Natural killer cell (primary cell): ENCODE measurements at regions not wholly inside any gene's neighbourhood (a gene's known extent, or its start where the extent isn't known, plus 50 kb on each side); places are given as distances from the start of the nearest gene placed in this dataset.

ENCODE experiments used
- ATAC-seq, 3 donors: fragments of 150-1000 bp in 2 of 3; fragments of 200-7000 bp in 1 of 3; cut with Tn5 transposase; 1 replicate in 1 of 3; 2 replicates in 2 of 3; pipeline ENCODE4 v1.10.0; 2021; ENCODE audit warnings: mild to moderate bottlenecking in 2 of 3, moderate library complexity in 2 of 3
- DNase-seq, 2 donors: peaks; one replicate each; pipeline versions ENCODE4 v3.0.0 to v3.0.0-alpha.2; 2013 to 2021; ENCODE audit warnings: mixed read lengths in 1 of 2
- H3K27ac ChIP-seq: one replicate; pipeline ENCODE4 v1.5.1; 2013; ENCODE audit warnings: mild to moderate bottlenecking, low read length
- H3K27me3 ChIP-seq: one replicate; pipeline ENCODE4 v1.6.1; 2013; ENCODE audit warnings: low read length; ENCODE audit not compliant: control insufficient read depth, insufficient read depth
- H3K36me3 ChIP-seq: one replicate; pipeline ENCODE4 v1.6.1; 2013; ENCODE audit warnings: low read length; ENCODE audit not compliant: control insufficient read depth, insufficient read depth
- H3K4me1 ChIP-seq: one replicate; pipeline ENCODE4 v1.6.1; 2013; ENCODE audit warnings: low read length; ENCODE audit not compliant: control insufficient read depth, insufficient read depth
- H3K4me3 ChIP-seq: one replicate; pipeline ENCODE4 v1.5.1; 2013; ENCODE audit warnings: low read length
- H3K9me3 ChIP-seq: one replicate; pipeline ENCODE4 v1.6.1; 2013; ENCODE audit warnings: low read length; ENCODE audit not compliant: control insufficient read depth, insufficient read depth
- H3K27ac Mint-ChIP-seq, 2 donors: one replicate each; pipeline ENCODE4 v1.8.0; 2022; ENCODE audit warnings: mild to moderate bottlenecking in 2 of 2, mixed read lengths in 2 of 2, moderate library complexity in 1 of 2
- H3K27me3 Mint-ChIP-seq, 2 donors: one replicate each; pipeline ENCODE4 v1.8.0; 2022; ENCODE audit warnings: low read depth in 2 of 2, mixed read lengths in 2 of 2
- H3K36me3 Mint-ChIP-seq: one replicate; pipeline ENCODE4 v1.8.0; 2022; ENCODE audit warnings: mixed read lengths
- H3K4me1 Mint-ChIP-seq, 2 donors: one replicate each; pipeline ENCODE4 v1.8.0; 2022; ENCODE audit warnings: mixed read lengths in 2 of 2
- H3K4me3 Mint-ChIP-seq: one replicate; pipeline ENCODE4 v1.8.0; 2022; ENCODE audit warnings: mild to moderate bottlenecking, moderate library complexity, mixed read lengths
- H3K9me3 Mint-ChIP-seq, 2 donors: one replicate each; pipeline ENCODE4 v1.8.0; 2022; ENCODE audit warnings: mixed read lengths in 2 of 2
- WGBS: methylation state at CpG from one replicate; pipeline ENCODE4 v1.1.7; 2013; ENCODE audit warnings: missing lambda C conversion rate; ENCODE audit not compliant: insufficient coverage; 5-methylcytosine and 5-hydroxymethylcytosine counted together
- intact Hi-C: fragments of 100-400 bp; cut with micrococcal nuclease; formaldehyde crosslinking; loops from one replicate; pipeline ENCODE4 v1.14.2; 2022
- TF ChIP-seq, protein P1 (sequence below): fragments of 200-600 bp; IDR thresholded peaks from one replicate; pipeline ENCODE4 v1.8.0; 2022; ENCODE audit warnings: antibody characterized with exemption

DNA sequence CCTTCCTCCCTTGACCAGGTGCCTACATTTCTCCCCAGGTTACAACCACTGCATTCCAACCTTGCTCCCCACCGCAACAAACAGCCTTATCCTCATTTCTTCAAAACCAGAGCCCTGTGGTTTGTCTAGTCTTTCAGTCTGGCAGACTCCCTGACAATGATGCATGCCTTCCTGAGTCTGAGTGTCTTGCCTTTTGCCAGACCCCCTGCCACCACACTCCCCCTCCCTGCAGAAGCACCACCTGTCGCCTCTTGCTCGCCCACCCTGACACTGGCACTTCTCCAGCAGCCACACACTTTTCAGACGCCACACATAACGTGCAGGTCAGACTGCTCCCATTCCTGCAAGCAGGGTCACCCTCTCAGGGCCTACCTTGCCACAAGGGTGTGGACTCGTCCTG lies 349.2 kb upstream of the NOCT start:
- intact Hi-C loops = no loop called here
- H3K27me3 Mint-ChIP-seq = no peaks in the 10 kb centered on the region
- TF ChIP-seq, protein P1, sequence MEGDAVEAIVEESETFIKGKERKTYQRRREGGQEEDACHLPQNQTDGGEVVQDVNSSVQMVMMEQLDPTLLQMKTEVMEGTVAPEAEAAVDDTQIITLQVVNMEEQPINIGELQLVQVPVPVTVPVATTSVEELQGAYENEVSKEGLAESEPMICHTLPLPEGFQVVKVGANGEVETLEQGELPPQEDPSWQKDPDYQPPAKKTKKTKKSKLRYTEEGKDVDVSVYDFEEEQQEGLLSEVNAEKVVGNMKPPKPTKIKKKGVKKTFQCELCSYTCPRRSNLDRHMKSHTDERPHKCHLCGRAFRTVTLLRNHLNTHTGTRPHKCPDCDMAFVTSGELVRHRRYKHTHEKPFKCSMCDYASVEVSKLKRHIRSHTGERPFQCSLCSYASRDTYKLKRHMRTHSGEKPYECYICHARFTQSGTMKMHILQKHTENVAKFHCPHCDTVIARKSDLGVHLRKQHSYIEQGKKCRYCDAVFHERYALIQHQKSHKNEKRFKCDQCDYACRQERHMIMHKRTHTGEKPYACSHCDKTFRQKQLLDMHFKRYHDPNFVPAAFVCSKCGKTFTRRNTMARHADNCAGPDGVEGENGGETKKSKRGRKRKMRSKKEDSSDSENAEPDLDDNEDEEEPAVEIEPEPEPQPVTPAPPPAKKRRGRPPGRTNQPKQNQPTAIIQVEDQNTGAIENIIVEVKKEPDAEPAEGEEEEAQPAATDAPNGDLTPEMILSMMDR = no peak

DNA sequence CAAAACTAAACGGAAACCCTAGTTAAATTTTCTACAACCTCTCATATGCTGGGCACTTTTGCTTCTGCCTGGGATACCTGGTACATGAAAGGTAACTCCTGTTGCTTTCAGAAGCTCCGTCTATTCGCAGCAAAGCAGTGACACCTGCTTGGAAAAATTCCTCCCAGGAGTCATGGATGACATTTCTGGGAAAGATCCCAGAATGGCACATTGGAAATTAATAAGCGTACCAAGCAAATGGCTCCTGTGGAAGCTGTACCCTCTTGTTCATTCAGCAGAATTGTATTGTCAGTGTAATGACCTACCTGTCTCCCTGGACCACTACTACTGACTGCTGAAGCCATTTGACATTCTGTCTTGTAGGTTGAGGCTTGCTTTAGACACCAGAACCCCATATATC lies 349.7 kb upstream of the NOCT start:
- no peaks in the 10 kb centered on the region for H3K9me3 ChIP-seq
- TF ChIP-seq, protein P1 = no peak
- DNase-seq = no peak
- H3K4me3 ChIP-seq = no peak overlapping the region
- no peaks in the 10 kb centered on the region for H3K36me3 ChIP-seq
- no peak overlapping the region for H3K27ac Mint-ChIP-seq
- H3K4me1 ChIP-seq = no peaks in the 10 kb centered on the region
- no peak overlapping the region for H3K4me3 Mint-ChIP-seq
- intact Hi-C loops = no loop called here
- no peaks in the 10 kb centered on the region for H3K27me3 ChIP-seq
- H3K36me3 Mint-ChIP-seq = no peaks in the 10 kb centered on the region
- ATAC-seq = no peak
- H3K27ac ChIP-seq = no peak overlapping the region
- H3K4me1 Mint-ChIP-seq = no peaks in the 10 kb centered on the region
- no peaks in the 10 kb centered on the region for H3K27me3 Mint-ChIP-seq
- H3K9me3 Mint-ChIP-seq = peaks cover 0 to 1% of the 10 kb centered on the region in 2 donors
- 92% methylated on average over 4 of the region's 4 CpGs for WGBS

More for the DNA sequence above, 349.2 kb upstream of the NOCT start:
- no peak for DNase-seq
- Mint-ChIP-seq H3K9me3 (peaks cover 0 to 4% of the 10 kb centered on the region in 2 donors), H3K36me3 (no peaks in the 10 kb centered on the region), H3K4me1 (no peaks in the 10 kb centered on the region), H3K27ac (no peak overlapping the region), H3K4me3 (no peak overlapping the region)
- no peak overlapping the region for H3K4me3 ChIP-seq
- no peaks in the 10 kb centered on the region for H3K9me3 ChIP-seq
- H3K4me1 ChIP-seq = no peaks in the 10 kb centered on the region
- no peak overlapping the region for H3K27ac ChIP-seq
- WGBS = 58% methylated on average over 6 of the region's 6 CpGs
- no peaks in the 10 kb centered on the region for H3K27me3 ChIP-seq
- ATAC-seq = no peak
- H3K36me3 ChIP-seq = no peaks in the 10 kb centered on the region

GRCh38 chr4:138663883-138664282 lies 351.7 kb upstream of the NOCT start:
- no peaks in the 10 kb centered on the region for H3K27me3 ChIP-seq
- H3K27me3 Mint-ChIP-seq = no peaks in the 10 kb centered on the region
- 67% methylated on average over 4 of the region's 4 CpGs for WGBS
- no peaks in the 10 kb centered on the region for H3K36me3 ChIP-seq
- H3K4me3 Mint-ChIP-seq = no peak overlapping the region
- no peaks in the 10 kb centered on the region for H3K9me3 ChIP-seq
- no peaks in the 10 kb centered on the region for H3K9me3 Mint-ChIP-seq
- no peaks in the 10 kb centered on the region for H3K4me1 Mint-ChIP-seq
- H3K27ac Mint-ChIP-seq = no peak overlapping the region
- no peak overlapping the region for H3K27ac ChIP-seq
- no peaks in the 10 kb centered on the region for H3K4me1 ChIP-seq
- TF ChIP-seq, protein P1 = no peak
- H3K36me3 Mint-ChIP-seq = no peaks in the 10 kb centered on the region
- no peak overlapping the region for H3K4me3 ChIP-seq
- DNase-seq = no peak
- ATAC-seq = no peak
- intact Hi-C loops = no loop called here

DNA sequence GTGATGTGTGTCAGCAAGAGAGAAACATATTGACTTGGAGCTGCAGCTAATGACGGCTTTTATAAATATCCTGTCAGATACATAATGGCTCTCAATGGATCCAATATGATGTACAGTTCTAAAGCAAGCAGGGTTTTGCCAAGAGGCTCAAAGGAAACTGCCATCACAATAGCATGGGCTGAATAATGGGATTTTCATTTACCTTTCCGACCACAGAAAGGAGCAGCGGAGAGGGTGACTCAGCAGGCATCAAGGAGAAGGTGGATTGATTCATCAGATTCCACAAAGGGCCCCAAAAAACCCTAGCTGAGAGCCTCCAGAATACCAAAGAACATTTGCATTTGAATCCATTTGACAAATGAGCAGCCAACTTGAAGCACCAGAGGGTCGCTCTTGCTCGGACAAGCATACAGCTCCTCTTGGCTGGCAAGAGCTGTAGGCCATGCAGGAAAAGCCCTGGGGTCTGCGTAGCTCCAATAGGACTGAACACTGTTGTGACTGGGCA lies 355.7 kb upstream of the NOCT start:
- no peak overlapping the region for H3K27ac Mint-ChIP-seq
- DNase-seq (no peak), ATAC-seq (no peak)
- no peak overlapping the region for H3K4me3 ChIP-seq
- intact Hi-C loops = no loop called here
- no peaks in the 10 kb centered on the region for H3K4me1 ChIP-seq
- no peaks in the 10 kb centered on the region for H3K27me3 ChIP-seq
- TF ChIP-seq, protein P1 = no peak
- no peaks in the 10 kb centered on the region for H3K4me1 Mint-ChIP-seq
- peaks cover 0 to 3% of the 10 kb centered on the region in 2 donors for H3K27me3 Mint-ChIP-seq
- no peak overlapping the region for H3K4me3 Mint-ChIP-seq
- WGBS = 82% methylated on average over 6 of the region's 6 CpGs
- no peaks in the 10 kb centered on the region for H3K36me3 ChIP-seq
- H3K9me3 ChIP-seq = no peaks in the 10 kb centered on the region
- H3K27ac ChIP-seq = no peak overlapping the region
- H3K9me3 Mint-ChIP-seq = peaks cover 2 to 3% of the 10 kb centered on the region in 2 donors
- H3K36me3 Mint-ChIP-seq = no peaks in the 10 kb centered on the region
